ENCODE measurements at regions not wholly inside any gene's neighbourhood (a gene's known extent, or its start where the extent isn't known, plus 50 kb on each side); places are given as distances from the start of the nearest gene placed in this dataset.

DNA sequence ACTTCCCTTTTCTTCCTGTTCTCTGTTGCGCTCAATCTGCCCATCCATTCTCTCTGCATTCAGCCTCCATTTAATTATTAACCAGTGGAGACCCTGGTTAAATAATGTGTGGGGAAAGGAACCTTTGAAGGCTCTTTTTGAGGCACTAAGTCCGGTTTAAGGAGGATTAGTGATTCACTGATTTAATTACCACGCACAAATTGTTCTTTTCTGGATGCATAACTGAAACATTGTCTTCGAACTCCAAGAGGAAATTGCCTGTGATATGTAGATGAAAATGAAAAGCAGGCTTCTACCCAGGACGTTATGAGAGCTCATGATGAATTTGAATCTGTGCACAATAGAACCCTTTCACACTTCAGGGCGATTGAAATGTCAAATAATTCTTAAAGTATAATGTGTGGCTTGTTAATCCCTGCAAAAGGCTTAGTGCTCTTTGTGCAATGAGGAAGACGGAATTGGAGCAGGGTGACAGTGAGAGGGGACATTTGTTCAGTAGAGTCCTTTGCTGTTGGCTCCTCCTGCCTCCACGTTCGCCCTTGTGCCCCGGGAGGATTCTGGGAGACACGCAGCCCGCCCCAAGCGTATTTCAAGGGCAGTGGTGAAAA lies 51.1 kb upstream of the ZNF236 start:
- in situ Hi-C loops (cut with HindIII; ENCODE audit: low pct_unique_long_range_greater_than_20kb, low sequenced_read_pairs) = no loop called here
- TF ChIP-seq JUND (IDR thresholded peaks at IDR 0.05; ENCODE audit: low read depth) = no peak
- no peak for DNase-seq (ENCODE audit: low read depth in 1 of 2, low spot score in 1 of 2)

DNA sequence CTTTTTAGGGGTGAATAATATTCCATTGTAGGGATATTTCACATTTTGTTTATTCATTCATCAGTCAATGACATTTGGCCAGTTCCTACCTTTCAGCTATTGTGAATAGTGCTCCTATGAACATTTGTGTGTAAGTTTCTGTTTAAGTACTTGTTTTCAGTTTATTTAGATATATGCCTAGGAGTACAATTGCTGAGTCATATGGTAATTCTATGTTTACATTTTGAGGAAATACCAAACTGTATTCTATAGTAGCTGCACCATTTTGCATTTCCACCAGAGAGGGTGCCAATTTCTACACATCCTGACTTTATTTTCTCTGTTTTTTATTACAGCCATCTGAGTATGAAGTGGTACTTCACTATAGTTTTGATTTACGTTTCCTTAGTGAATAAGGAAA lies 54.4 kb upstream of the ZNF236 start:
- in situ Hi-C loops (cut with HindIII; ENCODE audit: low pct_unique_long_range_greater_than_20kb, low sequenced_read_pairs) = no loop called here

DNA sequence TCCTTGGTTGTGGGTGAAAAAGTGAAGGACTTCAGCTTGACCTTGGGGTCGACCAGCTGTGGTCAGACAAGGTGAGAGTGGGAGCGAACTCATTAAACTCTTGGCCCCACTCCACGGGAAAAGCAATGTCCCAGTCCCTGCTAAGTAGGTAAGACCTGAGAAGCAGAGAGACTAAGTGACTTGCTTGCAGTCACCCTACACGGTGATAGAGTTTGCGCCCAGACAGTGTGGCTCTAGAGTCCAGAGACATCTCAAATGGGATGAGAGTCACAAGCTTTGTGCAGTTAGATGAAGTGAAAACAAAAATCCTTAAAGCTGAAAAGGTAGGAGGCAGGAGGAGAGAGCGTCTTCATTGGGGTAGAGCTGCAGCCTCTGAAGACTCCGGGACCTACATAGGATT lies 55.9 kb upstream of the ZNF236 start:
- in situ Hi-C loops (cut with HindIII; ENCODE audit: low pct_unique_long_range_greater_than_20kb, low sequenced_read_pairs) = no loop called here
- no peak for DNase-seq (ENCODE audit: low read depth in 1 of 2, low spot score in 1 of 2)
- no peak for TF ChIP-seq JUND (IDR thresholded peaks at IDR 0.05; ENCODE audit: low read depth)

More for the DNA sequence above, 54.4 kb upstream of the ZNF236 start:
- no peak for DNase-seq (ENCODE audit: low read depth in 1 of 2, low spot score in 1 of 2)
- no peak for TF ChIP-seq JUND (IDR thresholded peaks at IDR 0.05; ENCODE audit: low read depth)

DNA sequence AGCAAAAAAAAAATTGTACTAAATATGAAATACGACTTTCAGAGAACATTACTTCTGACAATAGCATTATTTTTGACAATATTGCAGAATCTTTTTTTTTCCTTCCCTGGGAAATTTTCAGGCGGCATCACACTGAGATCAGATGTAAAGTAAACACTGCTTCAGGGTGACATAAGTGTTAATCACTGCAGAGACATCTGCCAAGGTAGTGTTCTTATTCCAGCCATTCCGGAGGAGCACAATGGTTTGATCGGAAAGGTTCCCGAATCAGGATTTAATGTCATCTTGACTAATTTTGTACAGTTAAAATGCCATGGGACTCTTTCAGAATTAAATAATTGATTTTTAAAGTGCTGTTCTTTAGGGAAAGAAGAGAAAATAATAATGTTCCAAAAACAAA lies 56.7 kb upstream of the ZNF236 start:
- DNase-seq (ENCODE audit: low read depth in 1 of 2, low spot score in 1 of 2) = no peak
- in situ Hi-C loops (cut with HindIII; ENCODE audit: low pct_unique_long_range_greater_than_20kb, low sequenced_read_pairs) = no loop called here
- TF ChIP-seq JUND (IDR thresholded peaks at IDR 0.05; ENCODE audit: low read depth) = no peak

DNA sequence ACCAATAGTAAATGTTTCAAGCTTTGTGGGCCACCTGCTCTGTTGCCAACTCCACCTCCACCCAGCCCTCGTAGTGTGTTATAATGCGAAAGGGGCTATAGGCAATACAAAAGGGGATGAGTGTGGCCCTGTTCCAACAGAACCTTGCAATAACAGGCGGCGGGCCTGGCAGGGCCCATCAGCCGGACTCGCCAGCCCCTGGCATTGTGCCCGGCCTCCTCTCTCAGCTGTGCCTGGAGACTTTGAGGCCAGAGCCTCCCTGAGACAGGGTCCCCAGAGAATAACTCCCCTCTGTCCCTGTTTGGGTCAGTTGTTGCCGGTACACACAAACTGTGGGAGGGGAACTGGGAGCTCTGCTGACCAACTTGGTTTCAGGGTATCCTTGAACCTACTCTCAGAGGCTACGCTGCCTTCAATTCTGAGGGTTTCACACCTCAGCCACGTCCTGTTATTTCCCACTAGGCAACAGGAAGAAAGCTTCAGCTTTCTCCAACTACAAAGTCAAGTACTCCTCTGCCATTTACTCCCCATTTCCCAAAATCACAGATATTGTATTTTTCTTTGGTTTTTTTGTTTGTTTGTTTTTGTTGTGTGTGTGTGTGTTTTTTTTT lies 58.0 kb upstream of the ZNF236 start:
- in situ Hi-C loops (cut with HindIII; ENCODE audit: low pct_unique_long_range_greater_than_20kb, low sequenced_read_pairs) = no loop called here
- no peak for TF ChIP-seq JUND (IDR thresholded peaks at IDR 0.05; ENCODE audit: low read depth)
- DNase-seq (ENCODE audit: low read depth in 1 of 2, low spot score in 1 of 2) = no peak

DNA sequence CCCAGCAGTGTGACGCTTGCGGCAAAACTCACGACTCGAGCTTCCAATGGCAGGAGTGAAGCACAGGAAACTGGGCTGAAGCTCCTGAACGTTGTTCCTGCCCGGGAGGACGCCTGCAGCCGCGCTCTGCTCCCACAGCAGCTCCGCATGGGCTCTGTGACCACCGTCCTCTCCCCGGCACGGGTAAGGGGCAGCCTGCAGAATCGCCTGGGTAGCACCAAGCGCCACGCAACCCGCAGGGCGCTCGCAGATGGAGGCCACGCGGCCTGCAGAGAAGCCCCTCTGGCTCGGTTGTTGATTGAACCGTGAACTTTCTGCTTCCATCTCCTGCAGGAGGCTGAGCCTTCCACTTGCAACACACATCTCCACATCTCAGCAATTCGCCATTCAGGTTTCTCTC lies 63.3 kb upstream of the ZNF236 start:
- in situ Hi-C loops (cut with HindIII; ENCODE audit: low pct_unique_long_range_greater_than_20kb, low sequenced_read_pairs) = no loop called here
- DNase-seq (ENCODE audit: low read depth in 1 of 2, low spot score in 1 of 2) = no peak

DNA sequence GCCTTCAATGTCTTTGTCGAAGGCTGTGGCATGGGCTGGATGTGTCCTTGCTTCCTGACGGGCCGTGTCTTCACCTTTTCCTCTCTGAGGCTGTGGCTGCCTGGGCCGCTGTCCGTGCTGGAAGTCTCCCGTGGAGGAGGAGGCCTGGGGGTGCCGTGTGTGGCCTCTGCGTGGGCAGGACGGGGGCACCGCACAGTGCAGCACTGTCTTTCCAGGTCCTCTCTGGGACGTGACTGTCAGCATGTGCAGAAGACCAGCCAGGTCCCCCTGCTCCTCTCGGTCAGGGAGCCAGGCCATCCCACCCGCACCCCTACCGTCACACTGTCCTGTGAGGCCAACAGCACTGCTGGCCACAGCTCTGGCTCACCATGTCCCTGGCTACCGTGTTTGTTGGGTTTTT lies 64.4 kb upstream of the ZNF236 start:
- DNase-seq (ENCODE audit: low read depth in 1 of 2, low spot score in 1 of 2) = no peak
- no peak for TF ChIP-seq JUND (IDR thresholded peaks at IDR 0.05; ENCODE audit: low read depth)
- in situ Hi-C loops (cut with HindIII; ENCODE audit: low pct_unique_long_range_greater_than_20kb, low sequenced_read_pairs) = no loop called here

More for the DNA sequence above, 63.3 kb upstream of the ZNF236 start:
- TF ChIP-seq JUND (IDR thresholded peaks at IDR 0.05; ENCODE audit: low read depth) = no peak

DNA sequence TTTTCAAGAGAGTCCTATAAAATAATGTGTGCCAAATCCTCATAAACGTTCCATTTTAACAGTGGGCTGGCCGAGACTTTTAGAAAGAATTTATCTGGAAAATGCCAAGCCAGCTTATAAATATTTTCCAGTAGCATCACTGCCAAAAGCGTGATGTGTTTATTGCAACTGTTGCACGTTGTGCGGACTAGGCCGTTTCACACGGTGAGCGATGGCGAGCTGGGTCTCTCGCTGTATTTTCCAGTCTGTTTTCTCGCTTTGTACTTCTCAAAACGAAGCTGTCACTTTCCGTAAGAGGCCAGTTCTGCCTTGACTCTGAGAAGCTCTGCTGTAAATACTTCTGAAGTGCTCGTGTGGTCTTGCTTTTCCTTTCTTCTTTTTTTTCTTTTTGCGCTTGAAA lies 65.0 kb upstream of the ZNF236 start:
- no peak for TF ChIP-seq JUND (IDR thresholded peaks at IDR 0.05; ENCODE audit: low read depth)
- no peak for DNase-seq (ENCODE audit: low read depth in 1 of 2, low spot score in 1 of 2)
- in situ Hi-C loops (cut with HindIII; ENCODE audit: low pct_unique_long_range_greater_than_20kb, low sequenced_read_pairs) = no loop called here

DNA sequence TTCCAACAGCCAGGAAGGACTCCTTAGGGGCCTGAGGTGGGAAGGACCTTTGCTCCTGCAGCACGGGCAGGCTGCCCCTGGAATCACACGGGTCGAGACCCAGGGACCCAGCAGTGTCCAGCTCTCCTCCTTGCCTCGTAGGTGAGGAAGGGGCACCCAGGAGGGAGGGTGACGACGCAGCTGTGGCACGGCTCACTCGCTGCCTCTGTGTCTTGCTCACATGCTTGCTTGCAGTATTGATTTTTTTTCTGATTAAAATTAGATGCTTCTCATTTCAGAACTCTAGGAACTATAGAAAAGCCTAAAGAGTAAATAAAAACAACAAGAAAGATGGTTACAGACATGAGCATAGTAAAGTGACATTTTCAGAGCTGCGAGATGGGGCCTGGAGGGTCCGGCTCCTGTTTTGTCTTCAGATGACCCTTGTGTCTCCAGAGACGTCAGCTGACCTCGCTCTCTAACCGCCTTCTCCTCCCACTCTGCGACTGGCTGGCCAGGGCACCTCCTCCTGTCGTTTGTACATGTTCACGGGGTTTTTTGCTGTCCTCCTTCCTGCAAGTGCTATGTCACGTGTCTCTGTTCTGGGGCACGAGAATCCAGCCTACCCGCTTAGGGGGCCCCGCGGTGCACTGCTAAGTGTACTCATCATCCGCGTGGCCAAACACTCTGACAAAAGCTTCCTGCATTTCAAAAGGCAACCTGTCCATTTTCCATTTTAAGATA lies 65.7 kb upstream of the ZNF236 start:
- in situ Hi-C loops (cut with HindIII; ENCODE audit: low pct_unique_long_range_greater_than_20kb, low sequenced_read_pairs) = no loop called here
- no peak for TF ChIP-seq JUND (IDR thresholded peaks at IDR 0.05; ENCODE audit: low read depth)
- DNase-seq (ENCODE audit: low read depth in 1 of 2, low spot score in 1 of 2) = no peak

DNA sequence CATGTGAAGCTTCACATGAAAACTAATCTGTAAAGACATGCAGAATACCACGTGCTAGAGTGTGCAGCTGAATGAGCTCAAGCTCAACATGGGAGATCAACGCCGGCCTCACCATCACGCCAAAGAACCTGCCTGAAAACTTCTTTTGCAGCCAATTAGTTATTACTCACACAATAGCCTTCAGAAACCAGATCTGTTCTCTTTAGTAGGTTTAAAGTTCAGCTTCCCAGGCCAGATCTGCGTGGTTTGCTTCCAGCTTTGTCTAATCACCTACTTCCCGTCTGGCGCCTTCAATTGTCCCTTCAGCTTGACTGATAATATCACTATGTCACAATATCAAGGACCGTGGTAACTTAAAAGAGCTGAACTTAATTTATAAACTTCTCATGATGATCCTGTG lies 68.0 kb upstream of the ZNF236 start:
- in situ Hi-C loops (cut with HindIII; ENCODE audit: low pct_unique_long_range_greater_than_20kb, low sequenced_read_pairs) = no loop called here
- no peak for DNase-seq (ENCODE audit: low read depth in 1 of 2, low spot score in 1 of 2)
- TF ChIP-seq JUND (IDR thresholded peaks at IDR 0.05; ENCODE audit: low read depth) = no peak

DNA sequence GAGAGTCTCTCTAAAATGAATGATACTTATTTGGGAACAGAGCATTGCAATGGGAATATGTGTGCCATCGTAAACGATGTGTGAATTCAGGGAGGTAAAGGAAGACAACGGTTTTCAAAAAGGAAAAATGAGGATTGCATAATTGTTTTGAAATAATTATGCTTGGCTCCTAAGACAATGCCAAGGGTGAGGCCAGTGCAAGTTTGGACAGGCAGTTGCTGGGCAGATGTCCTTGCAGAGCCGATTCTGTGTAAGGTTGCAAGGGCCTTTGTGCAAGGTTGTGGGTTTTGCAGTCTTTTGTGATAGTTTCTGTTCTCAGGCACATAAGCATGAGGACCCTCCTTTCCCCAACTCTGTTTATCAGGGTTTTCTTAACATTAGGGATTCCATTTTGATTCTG lies 70.0 kb upstream of the ZNF236 start:
- no peak for TF ChIP-seq JUND (IDR thresholded peaks at IDR 0.05; ENCODE audit: low read depth)
- no peak for DNase-seq (ENCODE audit: low read depth in 1 of 2, low spot score in 1 of 2)
- in situ Hi-C loops (cut with HindIII; ENCODE audit: low pct_unique_long_range_greater_than_20kb, low sequenced_read_pairs) = no loop called here

DNA sequence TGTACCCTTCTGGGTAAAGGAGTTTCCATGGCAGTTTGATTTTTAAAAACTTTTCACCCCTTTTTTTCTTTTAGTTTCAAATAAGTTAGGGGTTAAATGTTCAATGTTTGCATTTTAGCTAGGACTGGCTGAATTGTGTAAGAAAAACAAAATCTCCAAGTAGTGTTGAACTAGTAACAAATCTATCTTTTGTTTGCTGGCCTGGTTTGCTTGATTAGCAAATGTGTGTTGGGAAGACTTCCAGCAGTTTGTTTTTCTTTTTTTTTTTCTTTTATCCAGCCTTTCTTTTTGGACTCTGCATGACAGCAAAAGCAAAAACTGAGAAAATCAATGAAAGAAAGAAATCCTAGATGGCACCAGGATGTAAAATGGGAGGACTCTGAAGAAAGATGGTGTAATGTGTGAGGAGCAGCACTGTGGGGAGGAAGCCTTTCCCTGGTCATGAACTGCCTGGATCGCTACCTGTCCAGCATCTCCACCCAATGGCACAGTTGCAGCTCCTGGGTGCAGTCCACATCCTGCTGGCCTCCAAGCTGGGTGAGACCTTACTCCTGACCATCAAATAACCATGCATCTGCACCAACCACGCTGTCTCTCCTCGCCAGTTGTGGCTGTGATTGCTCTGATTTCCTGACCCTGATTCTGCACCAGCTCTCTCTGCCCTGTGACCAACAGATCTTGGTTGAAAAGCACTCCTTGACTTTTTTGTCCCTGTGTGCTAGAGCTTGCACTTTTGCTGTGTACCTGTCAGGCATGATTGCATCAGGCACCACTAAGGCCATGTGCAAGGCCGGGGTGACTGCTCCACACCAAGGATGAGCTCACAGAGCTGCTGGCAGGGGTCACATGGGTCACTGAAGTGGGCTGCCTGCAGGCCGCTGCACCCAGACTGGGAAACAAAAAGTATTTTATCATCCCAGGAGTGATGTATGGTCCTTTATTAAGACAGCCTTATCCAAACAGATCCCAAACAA lies 71.2 kb upstream of the ZNF236 start:
- in situ Hi-C loops (cut with HindIII; ENCODE audit: low pct_unique_long_range_greater_than_20kb, low sequenced_read_pairs) = no loop called here
- DNase-seq (ENCODE audit: low read depth in 1 of 2, low spot score in 1 of 2) = no peak
- TF ChIP-seq JUND (IDR thresholded peaks at IDR 0.05; ENCODE audit: low read depth) = no peak
